AG04450 (cell line): ENCODE measurements at regions not wholly inside any gene's neighbourhood (a gene's known extent, or its start where the extent isn't known, plus 50 kb on each side); places are given as distances from the start of the nearest gene placed in this dataset.

ENCODE experiments used
- CTCF ChIA-PET: fragments of 300-600, 350-600 bp; formaldehyde crosslinking; extraction: SDS; loops from one replicate; lab custom pipeline; 2022; ENCODE audit warnings: antibody characterized with exemption, inconsistent platforms; lab: Charles Lee
- POLR2A ChIA-PET: fragments of 350-600 bp; formaldehyde crosslinking; extraction: SDS; loops from one replicate; lab custom pipeline; 2021; ENCODE audit warnings: antibody characterized with exemption, inconsistent platforms; lab: Yijun Ruan, JAX
- DNase-seq: peaks from one replicate; pipeline ENCODE4 v3.0.0-alpha.2; 2011; ENCODE audit warnings: low read depth, low spot score
- H3K27ac ChIP-seq: one replicate; pipeline ENCODE4 v1.5.1; 2012; ENCODE audit warnings: low read depth, low read length, control low read depth
- H3K27me3 ChIP-seq: one replicate; pipeline ENCODE4 v1.6.0; 2012; ENCODE audit warnings: low read length; ENCODE audit not compliant: control insufficient read depth, insufficient read depth
- H3K4me3 ChIP-seq: 2 replicates; pipeline ENCODE4 v1.5.1; 2011; ENCODE audit warnings: mild to moderate bottlenecking, low read depth, low read length, control low read depth
- H3K9me3 ChIP-seq: 2 replicates; pipeline ENCODE4 v1.5.1; 2012; ENCODE audit warnings: low read length; ENCODE audit not compliant: control insufficient read depth, insufficient read depth
- CTCF ChIP-seq: IDR thresholded peaks from 2 replicates; pipeline ENCODE4 v1.5.1; 2011; ENCODE audit warnings: low read depth, low read length, control low read depth, inconsistent platforms

- no peak overlapping the region for H3K4me3 ChIP-seq
- no peak overlapping the region for H3K27ac ChIP-seq
- no peak for TF ChIP-seq CTCF
- no peak for DNase-seq
- H3K9me3 ChIP-seq = no peaks in the 10 kb centered on the region
- CTCF ChIA-PET = interaction anchor here (0.7 to 1.0 kb wide), 2 partner anchors 241 to 314 kb away, joined by 3 read pairs; no protein-coding TSS in a partner anchor
- no peaks in the 10 kb centered on the region for H3K27me3 ChIP-seq
- POLR2A ChIA-PET = no interaction called here
These were observed 147.8 kb upstream of the EEPD1 start for GRCh38 chr7:36005293-36005692.

- no peaks in the 10 kb centered on the region for H3K27me3 ChIP-seq
- TF ChIP-seq CTCF = no peak
- H3K9me3 ChIP-seq = no peaks in the 10 kb centered on the region
- DNase-seq = no peak
- H3K27ac ChIP-seq = no peak overlapping the region
- H3K4me3 ChIP-seq = no peak overlapping the region
- ChIA-PET POLR2A (no interaction called here), CTCF (no interaction called here)
These were observed 147.2 kb upstream of the EEPD1 start for GRCh38 chr7:36005876-36006275.

GRCh38 chr7:36006636-36007229 is 146.3 kb upstream of the EEPD1 start:
- Histone ChIP-seq H3K27me3 (peaks cover 2% of the 10 kb centered on the region), H3K9me3 (no peaks in the 10 kb centered on the region), H3K27ac (no peak overlapping the region), H3K4me3 (no peak overlapping the region)
- no peak for TF ChIP-seq CTCF
- POLR2A ChIA-PET = no interaction called here
- CTCF ChIA-PET = no interaction called here
- DNase-seq = no peak

- Histone ChIP-seq H3K9me3 (no peaks in the 10 kb centered on the region), H3K4me3 (no peak overlapping the region), H3K27ac (no peak overlapping the region), H3K27me3 (peaks cover 2% of the 10 kb centered on the region)
- ChIA-PET POLR2A (no interaction called here), CTCF (interaction anchor here (0.7 to 2.3 kb wide), 2 partner anchors 10 to 308 kb away, joined by 3 to 9 read pairs; no protein-coding TSS in a partner anchor)
- DNase-seq = no peak
- TF ChIP-seq CTCF = no peak
These were observed 142.1 kb upstream of the EEPD1 start for GRCh38 chr7:36010656-36011587.

GRCh38 chr7:36011588-36011965 is 141.5 kb upstream of the EEPD1 start:
- no peak for DNase-seq
- H3K9me3 ChIP-seq = no peaks in the 10 kb centered on the region
- no peak for TF ChIP-seq CTCF
- POLR2A ChIA-PET = no interaction called here
- peaks cover 2% of the 10 kb centered on the region for H3K27me3 ChIP-seq
- no peak overlapping the region for H3K27ac ChIP-seq
- no peak overlapping the region for H3K4me3 ChIP-seq
- CTCF ChIA-PET = interaction anchor here (0.7 to 2.3 kb wide), 2 partner anchors 10 to 308 kb away, joined by 3 to 9 read pairs; no protein-coding TSS in a partner anchor
